Mesothelial cell of epicardium (in vitro differentiated cells): ENCODE measurements at regions not wholly inside any gene's neighbourhood (a gene's known extent, or its start where the extent isn't known, plus 50 kb on each side); places are given as distances from the start of the nearest gene placed in this dataset.

Source experiments
- DNase-seq, 2 experiments: peaks; one replicate each; pipeline ENCODE4 v3.0.0; 2021; ENCODE audit warnings: low spot score in 2 of 2; ENCODE audit not compliant: unreplicated experiment in 2 of 2
- H3K27ac Mint-ChIP-seq: 2 replicates; pipeline ENCODE4 v1.8.0; 2021; ENCODE audit warnings: mixed read lengths
- H3K27me3 Mint-ChIP-seq: 2 replicates; pipeline ENCODE4 v1.8.0; 2021; ENCODE audit warnings: low read depth, mixed read lengths
- H3K36me3 Mint-ChIP-seq: 2 replicates; pipeline ENCODE4 v1.8.0; 2021; ENCODE audit warnings: mixed read lengths
- H3K4me1 Mint-ChIP-seq: 2 replicates; pipeline ENCODE4 v1.8.0; 2021; ENCODE audit warnings: mixed read lengths
- H3K4me3 Mint-ChIP-seq: 2 replicates; pipeline ENCODE4 v1.8.0; 2021; ENCODE audit warnings: mild to moderate bottlenecking, moderate library complexity, mixed read lengths
- H3K9me3 Mint-ChIP-seq: 2 replicates; pipeline ENCODE4 v1.8.0; 2021; ENCODE audit warnings: mixed read lengths
- TF ChIP-seq, protein P1 (sequence below): fragments of 200-600 bp; sonication (generic); IDR thresholded peaks from one replicate; pipeline ENCODE4 v1.5.0; 2021; ENCODE audit warnings: antibody characterized with exemption; ENCODE audit not compliant: unreplicated experiment

DNA sequence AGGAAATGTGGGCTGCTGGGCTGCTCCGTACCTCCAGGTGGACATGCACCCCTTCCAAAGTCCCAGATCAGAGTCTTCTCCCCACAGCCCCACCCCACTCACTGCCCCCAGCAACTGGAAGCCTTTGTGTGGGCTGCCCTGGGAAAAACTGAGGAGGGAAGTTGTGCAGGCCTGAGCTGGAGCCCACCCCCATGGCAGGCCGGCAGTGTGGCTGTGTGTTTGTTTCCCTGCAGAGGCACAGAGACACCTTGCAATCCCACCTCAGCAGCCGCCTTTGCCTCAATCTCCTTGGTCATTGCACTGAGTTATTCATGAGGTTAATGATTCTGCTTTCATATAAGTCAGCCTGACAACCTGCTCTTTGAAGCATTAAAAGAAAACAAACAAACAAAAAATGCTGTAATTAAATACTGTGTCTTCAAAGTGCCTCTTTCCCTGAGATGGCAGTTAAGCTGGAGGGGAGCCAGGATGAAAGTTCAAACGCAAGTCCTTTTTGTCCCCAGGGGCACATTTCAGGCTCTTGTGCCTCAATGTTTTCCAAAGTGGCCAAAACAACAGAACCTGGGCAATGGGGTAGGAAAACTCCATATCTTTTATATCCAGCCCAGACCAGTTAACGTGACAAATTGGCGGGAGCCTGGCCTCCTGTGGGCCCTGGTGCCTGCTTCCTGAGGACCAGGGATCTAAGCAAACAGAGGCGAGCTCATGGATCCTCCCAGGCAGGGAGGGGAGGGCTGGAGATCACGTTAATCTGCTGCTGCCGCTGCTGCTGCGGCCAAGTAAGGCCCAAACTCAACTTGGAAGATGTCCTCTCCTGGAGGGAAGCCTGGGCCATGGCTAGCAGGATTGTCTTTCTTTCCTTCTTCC is 51.9 kb upstream of the TSPAN11 start:
- Mint-ChIP-seq H3K4me1 (peaks cover 16% of the 10 kb centered on the region), H3K27me3 (peaks cover 20% of the 10 kb centered on the region), H3K9me3 (no peaks in the 10 kb centered on the region), H3K4me3 (no peak overlapping the region), H3K27ac (no peak overlapping the region), H3K36me3 (no peaks in the 10 kb centered on the region)
- DNase-seq, result no peak
- TF ChIP-seq, protein P1, sequence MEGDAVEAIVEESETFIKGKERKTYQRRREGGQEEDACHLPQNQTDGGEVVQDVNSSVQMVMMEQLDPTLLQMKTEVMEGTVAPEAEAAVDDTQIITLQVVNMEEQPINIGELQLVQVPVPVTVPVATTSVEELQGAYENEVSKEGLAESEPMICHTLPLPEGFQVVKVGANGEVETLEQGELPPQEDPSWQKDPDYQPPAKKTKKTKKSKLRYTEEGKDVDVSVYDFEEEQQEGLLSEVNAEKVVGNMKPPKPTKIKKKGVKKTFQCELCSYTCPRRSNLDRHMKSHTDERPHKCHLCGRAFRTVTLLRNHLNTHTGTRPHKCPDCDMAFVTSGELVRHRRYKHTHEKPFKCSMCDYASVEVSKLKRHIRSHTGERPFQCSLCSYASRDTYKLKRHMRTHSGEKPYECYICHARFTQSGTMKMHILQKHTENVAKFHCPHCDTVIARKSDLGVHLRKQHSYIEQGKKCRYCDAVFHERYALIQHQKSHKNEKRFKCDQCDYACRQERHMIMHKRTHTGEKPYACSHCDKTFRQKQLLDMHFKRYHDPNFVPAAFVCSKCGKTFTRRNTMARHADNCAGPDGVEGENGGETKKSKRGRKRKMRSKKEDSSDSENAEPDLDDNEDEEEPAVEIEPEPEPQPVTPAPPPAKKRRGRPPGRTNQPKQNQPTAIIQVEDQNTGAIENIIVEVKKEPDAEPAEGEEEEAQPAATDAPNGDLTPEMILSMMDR, result no peak

DNA sequence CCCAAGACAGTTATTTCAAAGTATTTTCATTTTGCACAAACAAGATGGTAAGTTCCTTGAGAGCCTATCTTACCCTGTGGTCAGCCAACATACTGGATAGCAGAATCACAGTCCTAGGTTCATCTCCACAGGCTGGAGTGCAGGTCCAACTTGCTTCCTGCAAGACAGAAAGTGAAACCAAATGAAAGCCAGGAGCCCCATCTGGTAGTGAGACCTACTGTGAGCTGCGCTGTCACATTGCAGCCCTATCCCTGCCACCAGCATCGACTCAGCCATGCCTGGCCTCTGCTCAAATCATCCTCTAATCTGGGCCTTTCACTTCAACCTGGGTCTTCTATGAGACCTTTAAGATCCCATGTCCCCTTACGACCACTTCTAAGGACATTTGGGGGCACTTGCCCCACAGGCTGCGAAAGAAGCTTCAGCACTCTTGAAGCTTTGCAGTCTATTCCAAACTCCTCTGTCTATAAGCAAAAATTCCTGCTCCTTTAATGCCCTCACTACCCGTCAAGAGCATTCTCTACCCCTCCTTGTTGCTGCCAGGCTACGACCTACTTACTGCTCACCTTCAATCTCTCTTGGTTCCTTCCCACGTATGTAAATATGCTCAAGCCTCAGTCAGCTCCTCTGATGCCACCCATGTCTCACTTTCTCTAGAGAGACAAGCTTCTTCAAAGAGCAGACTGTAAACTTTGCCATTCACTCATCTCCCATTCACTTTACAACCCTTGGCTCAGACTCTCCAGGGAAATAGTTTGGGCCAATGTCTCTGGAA is 55.9 kb upstream of the TSPAN11 start:
- no peak overlapping the region for H3K4me3 Mint-ChIP-seq
- H3K27ac Mint-ChIP-seq, result no peak overlapping the region
- H3K9me3 Mint-ChIP-seq, result peaks cover 20% of the 10 kb centered on the region
- H3K27me3 Mint-ChIP-seq, result peaks cover 3% of the 10 kb centered on the region
- H3K4me1 Mint-ChIP-seq, result peaks cover 9% of the 10 kb centered on the region
- TF ChIP-seq, protein P1, result no peak
- H3K36me3 Mint-ChIP-seq, result no peaks in the 10 kb centered on the region
- no peak for DNase-seq

DNA sequence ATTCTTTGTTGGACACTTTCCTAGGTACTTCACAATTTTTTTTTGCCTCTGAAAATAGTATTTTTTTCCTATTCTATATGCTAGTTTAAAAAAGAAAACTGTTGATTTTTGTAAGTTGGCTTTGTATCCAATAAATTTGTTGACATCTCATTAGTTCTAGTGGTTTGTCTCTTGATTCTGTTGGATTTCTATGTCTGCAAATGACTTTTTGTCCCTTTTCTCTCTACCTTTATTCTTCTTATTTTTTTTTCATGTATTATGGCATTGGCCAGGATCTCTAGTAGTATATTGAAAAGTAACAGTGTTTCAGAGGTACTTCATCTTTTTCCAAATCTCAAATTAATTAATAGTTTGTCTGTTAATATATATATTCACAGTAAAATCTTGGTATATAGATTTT is 59.1 kb upstream of the TSPAN11 start:
- no peaks in the 10 kb centered on the region for H3K36me3 Mint-ChIP-seq
- no peak overlapping the region for H3K4me3 Mint-ChIP-seq
- H3K9me3 Mint-ChIP-seq, result peaks cover 26% of the 10 kb centered on the region
- no peak for DNase-seq
- H3K27me3 Mint-ChIP-seq, result peaks cover 12% of the 10 kb centered on the region
- TF ChIP-seq, protein P1, result no peak
- H3K4me1 Mint-ChIP-seq, result no peaks in the 10 kb centered on the region
- no peak overlapping the region for H3K27ac Mint-ChIP-seq

DNA sequence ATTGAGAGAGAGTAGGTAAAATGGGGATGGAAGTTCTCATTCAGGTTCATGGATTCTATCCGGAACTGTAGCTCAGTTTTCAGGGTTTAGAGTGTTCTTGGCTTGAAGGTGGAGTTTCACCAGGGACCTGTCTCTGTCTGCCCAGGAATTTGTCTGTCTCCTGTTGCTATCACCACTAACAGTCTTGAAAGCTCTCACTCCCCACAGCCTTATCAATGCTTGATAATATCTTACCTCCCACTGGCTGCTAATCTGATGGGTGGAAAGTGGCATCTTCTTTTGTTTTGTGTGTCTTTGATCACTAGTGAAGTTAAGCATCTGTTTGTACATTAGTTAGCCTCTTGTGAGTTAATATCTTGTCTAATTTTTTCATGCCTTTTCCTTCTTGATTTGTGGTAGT is 60.3 kb upstream of the TSPAN11 start:
- Mint-ChIP-seq H3K27me3 (peaks cover 12% of the 10 kb centered on the region), H3K4me1 (no peaks in the 10 kb centered on the region), H3K9me3 (peaks cover 26% of the 10 kb centered on the region), H3K4me3 (no peak overlapping the region), H3K36me3 (no peaks in the 10 kb centered on the region), H3K27ac (no peak overlapping the region)
- TF ChIP-seq, protein P1, result no peak
- DNase-seq, result no peak

GRCh38 chr12:30863839-30864238 is 62.7 kb upstream of the TSPAN11 start:
- H3K9me3 Mint-ChIP-seq, result peaks cover 26% of the 10 kb centered on the region
- TF ChIP-seq, protein P1, result no peak
- H3K4me1 Mint-ChIP-seq, result no peaks in the 10 kb centered on the region
- no peak overlapping the region for H3K27ac Mint-ChIP-seq
- no peak for DNase-seq
- H3K4me3 Mint-ChIP-seq, result no peak overlapping the region
- no peaks in the 10 kb centered on the region for H3K36me3 Mint-ChIP-seq
- peaks cover 10% of the 10 kb centered on the region for H3K27me3 Mint-ChIP-seq
